ENCODE measurements at regions not wholly inside any gene's neighbourhood (a gene's known extent, or its start where the extent isn't known, plus 50 kb on each side); places are given as distances from the start of the nearest gene placed in this dataset.

- Histone ChIP-seq H3K36me3 (ENCODE audit: control insufficient read depth, insufficient read depth, low read length) (no peaks in the 10 kb centered on the region), H2BK120ac (ENCODE audit: low read depth, low read length) (no peak overlapping the region), H2AK9ac (replicated peaks; ENCODE audit: low read depth, low read length, poor library complexity) (no peak overlapping the region), H4K20me1 (ENCODE audit: insufficient read depth, low read length) (no peaks in the 10 kb centered on the region), H3K4me3 (ENCODE audit: insufficient read depth, low read depth, low read length) (no peak overlapping the region), H3K79me1 (ENCODE audit: low read depth in 1 of 2, low read length in 2 of 2) (no peaks in the 10 kb centered on the region), H2BK15ac (ENCODE audit: low read depth, low read length) (no peak overlapping the region), H4K5ac (ENCODE audit: low read depth, low read length) (no peak overlapping the region), H3K56ac (ENCODE audit: extremely low read depth, insufficient read depth, low read length) (no peak overlapping the region), H2AFZ (replicated peaks; ENCODE audit: low read length, poor library complexity) (no peak overlapping the region), H3K4me2 (ENCODE audit: low read depth, low read length) (no peak overlapping the region), H3K14ac (replicated peaks; ENCODE audit: low read depth, low read length) (no peak overlapping the region), H2AK5ac (ENCODE audit: low read depth, low read length) (no peak overlapping the region), H3K27ac (ENCODE audit: insufficient read depth, low read length) (no peak overlapping the region), H3K18ac (ENCODE audit: low read depth, low read length) (no peak overlapping the region), H3K4ac (ENCODE audit: low read depth, low read length) (no peak overlapping the region), H2BK20ac (ENCODE audit: low read depth, low read length) (no peak overlapping the region), H4K8ac (ENCODE audit: low read depth in 2 of 2, low read length in 2 of 2) (no peak overlapping the region), H4K91ac (ENCODE audit: insufficient read depth, low read depth, low read length) (no peak overlapping the region), H3K23ac (ENCODE audit: low read depth, low read length) (no peak overlapping the region), H3K9ac (ENCODE audit: low read depth, low read length) (no peak overlapping the region), H2BK5ac (ENCODE audit: low read depth, low read length, poor library complexity, severe bottlenecking) (no peak overlapping the region), H3K9me1 (ENCODE audit: insufficient read depth, low read length) (no peaks in the 10 kb centered on the region), H3K27me3 (ENCODE audit: control insufficient read depth, insufficient read depth, low read length) (no peaks in the 10 kb centered on the region), H3K9me3 (ENCODE audit: control insufficient read depth, insufficient read depth, low read length) (no peaks in the 10 kb centered on the region), H3K4me1 (ENCODE audit: control insufficient read depth, insufficient read depth, low read length) (no peaks in the 10 kb centered on the region; the same call in 1 of the 2 replicates)
- intact Hi-C loops (cut with micrococcal nuclease), result no loop called here
- ChIA-PET POLR2A (ENCODE audit: unreplicated experiment) (no interaction called here), CTCF (interaction anchor here (1.4 to 1.5 kb wide), 2 partner anchors 10 to 22 kb away, joined by 3 to 4 read pairs; no protein-coding TSS in a partner anchor)
- dilution Hi-C loops (cut with HindIII; ENCODE audit: low sequenced_read_pairs, unreplicated experiment), result no loop called here
- ATAC-seq (ENCODE audit: low read depth) (no peak), DNase-seq (peak; percentile 35)
- in situ Hi-C loops (cut with MboI; ENCODE audit: low sequenced_read_pairs), result no loop called here
- no peak for TF ChIP-seq CTCF (conservative IDR thresholded peaks at IDR 0.05; ENCODE audit: low read depth, low read length)
- peak; percentile 13; the same call in 1 of the 2 replicates for TF ChIP-seq CEBPB (IDR thresholded peaks at IDR 0.05; ENCODE audit: low read depth, low read length)
- BruUV-seq (replicated peaks), result no TSS peak
- WGBS, 2 experiments (ENCODE audit: extremely low coverage in 2 of 2, insufficient read length in 1 of 2), result no CpG with 5 or more reads among the region's 2 CpGs
Observed at GRCh38 chr6:78483553-78484197, 383.7 kb upstream of the IRAK1BP1 start.

Data from IMR-90 (cell line).